Posterior cingulate gyrus (tissue), 11 donors: ENCODE measurements at regions not wholly inside any gene's neighbourhood (a gene's known extent, or its start where the extent isn't known, plus 50 kb on each side); places are given as distances from the start of the nearest gene placed in this dataset.
"Not testable (repeated sequence)": the region's sequence is repeated elsewhere in the genome, so short reads cannot be mapped to it uniquely, and the experiment has no call there.

Experiments used
- DNase-seq, 10 donors: peaks; one replicate each; pipeline versions ENCODE4 v3.0.0 to v3.0.0-alpha.2; 2020 to 2021; ENCODE audit warnings: mixed read lengths in 3 of 10
- intact Hi-C: fragments of 100-400 bp; cut with DNase I; formaldehyde crosslinking; loops from one replicate; pipeline ENCODE4 v1.15.1; 2023

DNA sequence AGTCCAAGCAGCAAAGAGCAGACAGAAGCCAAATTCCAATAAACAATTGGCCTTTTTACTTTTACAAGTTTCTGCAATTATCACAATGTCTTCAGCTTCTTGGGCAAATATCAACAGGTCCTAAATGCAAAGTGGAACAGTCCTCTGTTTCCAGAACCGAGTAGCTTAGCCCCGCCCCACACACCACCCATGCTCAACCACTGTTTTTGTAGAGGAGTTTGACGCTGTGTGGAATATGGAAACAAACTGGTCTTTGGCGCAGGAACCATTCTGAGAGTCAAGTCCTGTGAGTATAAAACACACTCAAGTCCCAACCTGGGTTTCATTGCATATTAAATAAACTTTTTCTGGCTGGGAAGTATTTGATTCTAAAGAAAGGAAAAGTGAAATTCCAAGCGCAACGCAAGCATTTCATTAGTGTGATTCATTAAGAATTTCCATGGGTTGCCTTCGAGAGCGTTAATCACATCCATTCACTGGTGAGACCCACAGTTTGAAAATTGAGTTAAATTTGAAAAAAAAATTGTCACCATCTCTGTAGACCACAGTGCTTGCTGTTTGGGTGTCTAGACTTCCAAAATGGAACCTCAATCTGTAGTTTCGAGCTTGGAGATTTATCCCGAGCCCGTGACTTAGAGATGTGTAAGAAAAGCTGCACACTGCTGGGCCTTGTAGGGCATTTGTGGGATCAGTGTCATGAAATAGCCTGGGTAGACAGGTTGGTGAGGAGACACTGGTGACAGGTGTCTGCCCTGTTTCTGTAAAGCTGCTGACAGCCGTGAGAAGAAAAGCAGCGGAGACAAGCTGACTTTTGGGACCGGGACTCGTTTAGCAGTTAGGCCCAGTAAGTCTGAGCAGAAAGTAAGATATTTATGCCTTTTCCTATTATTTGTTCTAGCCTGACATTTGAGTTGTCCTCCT lies 96.1 kb downstream of the DAD1 start:
- DNase-seq = no peak
- intact Hi-C loops = no loop called here

DNA sequence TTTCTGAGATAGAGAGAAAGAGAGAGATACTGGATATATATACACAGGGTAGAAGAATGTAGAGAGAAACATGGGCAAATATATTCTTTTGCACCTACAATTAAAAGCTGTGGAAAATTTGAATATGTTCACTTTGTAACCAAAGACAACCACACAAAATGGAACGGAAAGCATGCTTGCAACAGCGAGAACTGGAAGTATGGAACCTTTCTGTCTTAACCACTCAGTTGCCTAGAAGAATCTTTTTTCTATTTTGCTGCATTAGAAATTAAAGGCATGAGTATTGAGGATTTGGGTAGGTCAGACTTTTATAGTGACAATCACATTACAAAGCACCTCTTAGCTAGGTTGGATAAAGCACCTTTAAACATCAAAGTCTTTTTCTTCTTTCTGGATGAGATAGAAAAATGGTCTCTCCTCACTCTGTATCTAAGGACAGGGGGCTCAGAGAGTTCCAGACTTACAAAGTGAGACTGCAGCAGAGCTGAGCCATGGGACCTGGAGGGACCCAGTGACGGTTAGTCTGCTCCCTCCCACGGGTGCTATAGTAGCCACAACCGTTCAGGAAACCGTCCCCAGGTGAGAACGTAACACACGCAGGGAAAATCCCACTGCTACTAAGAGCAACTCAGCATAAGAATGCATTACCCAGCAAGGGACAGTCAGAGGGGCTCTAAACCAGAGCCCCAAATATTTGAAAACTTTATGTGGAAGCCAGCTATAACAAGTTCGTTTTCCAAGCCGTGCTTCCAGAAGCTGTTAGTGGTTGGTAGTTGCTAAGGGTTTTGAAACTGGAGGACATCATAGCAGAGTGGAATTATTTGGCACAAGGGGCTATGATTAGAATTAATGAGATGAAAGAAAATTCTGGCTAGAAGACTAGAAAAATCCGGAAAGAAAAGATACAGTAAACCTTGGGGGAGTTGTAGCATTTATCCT lies 97.1 kb downstream of the DAD1 start:
- intact Hi-C loops = no loop called here
- no peak for DNase-seq

DNA sequence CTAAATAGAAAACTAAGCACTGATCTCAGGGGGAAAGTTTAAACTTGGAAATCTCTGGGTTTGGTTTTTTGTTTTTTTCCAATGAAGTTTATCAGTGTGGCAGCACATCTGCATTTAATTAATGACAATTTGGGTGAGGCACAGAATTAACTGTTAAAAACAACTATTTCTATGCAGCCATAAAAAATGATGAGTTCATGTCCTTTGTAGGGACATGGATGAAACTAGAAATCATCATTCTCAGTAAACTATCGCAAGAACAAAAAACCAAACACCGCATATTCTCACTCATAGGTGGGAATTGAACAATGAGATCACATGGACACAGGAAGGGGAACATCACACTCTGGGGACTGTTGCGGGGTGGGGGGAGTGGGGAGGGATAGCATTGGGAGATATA lies 98.0 kb downstream of the DAD1 start:
- DNase-seq, intact Hi-C loops: not testable (repeated sequence)

- intact Hi-C loops = no loop called here
- DNase-seq = no peak
These were observed 98.8 kb downstream of the DAD1 start for GRCh38 chr14:22489957-22490950.

DNA sequence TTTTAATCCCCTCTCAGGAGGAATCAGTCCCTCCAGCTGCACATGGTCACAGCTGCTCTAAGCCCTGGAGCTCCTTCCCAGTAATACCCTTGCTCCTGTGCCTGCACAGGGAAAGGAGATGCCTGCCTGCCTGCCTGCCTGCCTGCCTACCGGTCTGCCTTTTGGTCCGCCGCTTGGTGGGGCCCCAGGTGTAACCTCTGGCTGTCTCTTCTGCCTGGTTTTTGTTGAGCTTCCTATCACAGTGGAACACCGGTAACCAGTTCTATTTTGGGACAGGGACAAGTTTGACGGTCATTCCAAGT lies 99.8 kb downstream of the DAD1 start:
- intact Hi-C loops = no loop called here
- DNase-seq = no peak

DNA sequence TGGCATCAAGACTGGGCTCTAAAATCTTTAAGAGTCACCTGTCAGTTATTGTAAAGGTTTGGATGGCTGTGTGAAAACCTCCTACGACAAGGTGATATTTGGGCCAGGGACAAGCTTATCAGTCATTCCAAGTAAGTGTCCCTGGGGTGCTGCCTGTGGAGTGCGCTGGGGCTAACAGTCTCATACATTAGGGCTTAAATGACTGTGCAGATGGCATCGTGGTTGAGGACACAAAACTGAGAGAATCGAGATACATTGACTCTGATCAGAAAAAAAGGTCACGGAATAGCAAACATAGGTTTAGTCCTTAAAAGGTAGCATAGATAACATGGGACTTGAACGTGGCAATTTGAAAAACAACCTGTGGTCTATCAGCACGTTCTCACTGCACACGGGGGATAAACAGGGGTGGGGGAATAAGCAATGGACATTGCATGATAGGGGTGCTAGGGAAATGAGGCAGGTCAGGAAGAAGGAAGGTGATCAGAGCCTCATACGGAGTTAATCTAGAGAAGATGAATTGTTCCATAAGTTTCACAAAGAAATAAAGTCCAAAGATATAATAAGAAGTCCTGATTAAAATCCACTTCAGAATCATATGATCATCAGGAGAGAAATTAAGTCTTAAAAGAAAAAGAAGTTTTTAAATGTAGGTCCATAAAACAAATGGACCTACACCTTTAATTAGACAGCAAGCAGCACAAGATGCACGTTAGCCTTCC lies 100.3 kb downstream of the DAD1 start:
- intact Hi-C loops = no loop called here
- no peak for DNase-seq

DNA sequence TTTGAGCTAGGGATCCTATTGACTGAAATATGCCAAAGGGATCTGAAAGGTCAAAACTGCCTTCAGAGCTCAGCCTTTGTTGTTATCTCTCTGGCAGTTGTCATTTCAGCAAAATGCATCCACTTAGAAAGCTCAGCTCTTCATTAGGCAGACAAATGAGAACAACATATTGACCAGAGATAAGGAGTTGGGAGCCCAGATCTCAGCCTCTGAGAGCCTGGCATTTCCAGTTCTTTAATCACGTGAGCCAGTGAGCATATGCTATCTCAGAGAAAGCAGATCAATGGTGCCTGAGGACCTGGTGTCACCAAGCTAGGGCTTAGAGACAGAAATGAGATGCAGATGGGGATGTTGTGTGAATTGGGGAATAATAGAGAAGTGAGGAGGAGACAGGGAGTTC lies 101.1 kb downstream of the DAD1 start:
- intact Hi-C loops = no loop called here
- DNase-seq = no peak

GRCh38 chr14:22487401-22487800 lies 101.6 kb downstream of the DAD1 start:
- intact Hi-C loops = no loop called here
- no peak for DNase-seq

DNA sequence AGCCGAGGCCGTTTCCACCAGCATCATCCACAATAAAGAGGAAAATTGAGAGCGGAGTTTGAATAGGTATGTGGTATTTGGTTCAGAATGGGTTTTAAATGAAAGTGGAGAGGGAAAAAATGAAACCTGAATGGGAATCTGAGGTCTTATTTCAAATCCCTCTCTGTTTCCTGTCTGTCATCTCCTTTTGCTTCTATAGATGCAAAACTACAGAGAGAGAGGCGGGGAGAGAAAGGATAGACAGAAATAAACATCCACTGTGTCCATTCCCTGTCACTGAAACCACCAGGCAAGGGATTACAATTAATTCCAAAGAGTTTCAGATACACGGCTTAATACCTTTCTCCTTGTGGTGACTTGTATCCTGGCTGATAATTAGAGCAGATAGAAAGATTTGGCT lies 102.3 kb downstream of the DAD1 start:
- DNase-seq = no peak
- intact Hi-C loops = no loop called here

DNA sequence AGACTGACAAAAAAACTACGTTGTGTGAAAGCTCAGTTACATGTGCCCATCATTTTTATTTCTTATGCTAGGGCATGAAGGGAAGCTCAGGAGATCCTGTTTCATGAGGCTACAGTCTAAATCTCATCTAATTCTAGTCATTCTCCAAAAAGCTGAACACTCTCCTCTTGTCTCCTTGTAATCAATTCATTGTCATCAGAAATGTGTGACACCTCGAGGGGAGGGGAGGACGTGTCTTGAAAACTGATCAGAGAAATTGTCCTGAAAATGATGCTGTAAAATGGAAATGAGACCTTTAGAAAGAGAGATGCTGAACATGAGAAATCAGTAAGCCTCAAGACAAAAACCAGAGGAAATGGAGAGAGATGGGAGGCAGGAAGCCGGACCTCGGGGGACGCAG lies 103.4 kb downstream of the DAD1 start:
- intact Hi-C loops = no loop called here
- DNase-seq = no peak

DNA sequence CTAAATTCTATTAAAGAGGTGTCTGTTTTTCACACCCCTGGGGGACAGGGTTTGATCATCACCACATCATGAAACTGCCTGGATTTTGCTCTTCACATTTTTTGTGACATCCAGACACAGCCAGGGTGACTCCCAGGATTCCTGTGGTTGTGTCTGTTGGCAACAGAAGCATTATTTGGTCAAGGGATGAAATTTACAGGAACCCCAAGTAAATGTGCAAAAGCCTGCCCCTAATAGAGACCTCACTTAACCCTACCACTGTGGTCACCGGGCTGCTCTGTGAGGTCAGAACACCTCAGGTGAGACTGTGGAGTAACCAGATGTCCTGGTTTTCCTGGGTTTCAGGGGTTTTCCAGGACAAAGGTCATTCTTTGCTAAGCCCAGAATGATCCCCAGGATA lies 103.8 kb downstream of the DAD1 start:
- no peak for DNase-seq
- intact Hi-C loops = no loop called here

DNA sequence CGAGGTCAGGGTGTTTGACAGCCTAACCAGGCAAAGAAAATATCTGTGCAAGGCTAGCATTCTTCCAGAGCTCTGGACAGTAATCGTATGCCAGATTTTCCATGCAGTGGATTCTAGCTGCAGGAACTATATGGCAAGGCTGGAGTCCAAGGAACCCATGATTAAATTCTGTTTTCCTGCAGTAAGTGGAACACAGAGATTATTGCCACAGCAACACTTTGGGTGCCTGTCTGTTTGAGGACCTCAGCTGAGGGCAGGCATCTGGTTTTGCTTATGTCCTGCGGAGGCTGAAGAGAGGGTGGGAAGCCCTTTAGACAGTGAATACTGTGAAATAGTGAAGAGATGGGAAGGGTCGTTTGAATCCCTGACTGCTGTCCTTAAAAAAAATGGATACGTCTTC lies 104.4 kb downstream of the DAD1 start:
- intact Hi-C loops = no loop called here
- DNase-seq = no peak

- intact Hi-C loops = no loop called here
- no peak for DNase-seq
These were observed 105.0 kb downstream of the DAD1 start for GRCh38 chr14:22483863-22484593.

- intact Hi-C loops = no loop called here
- no peak for DNase-seq
These were observed 106.1 kb downstream of the DAD1 start for GRCh38 chr14:22482782-22483553.

GRCh38 chr14:22482085-22482694 lies 106.8 kb downstream of the DAD1 start:
- intact Hi-C loops = no loop called here
- DNase-seq = no peak

DNA sequence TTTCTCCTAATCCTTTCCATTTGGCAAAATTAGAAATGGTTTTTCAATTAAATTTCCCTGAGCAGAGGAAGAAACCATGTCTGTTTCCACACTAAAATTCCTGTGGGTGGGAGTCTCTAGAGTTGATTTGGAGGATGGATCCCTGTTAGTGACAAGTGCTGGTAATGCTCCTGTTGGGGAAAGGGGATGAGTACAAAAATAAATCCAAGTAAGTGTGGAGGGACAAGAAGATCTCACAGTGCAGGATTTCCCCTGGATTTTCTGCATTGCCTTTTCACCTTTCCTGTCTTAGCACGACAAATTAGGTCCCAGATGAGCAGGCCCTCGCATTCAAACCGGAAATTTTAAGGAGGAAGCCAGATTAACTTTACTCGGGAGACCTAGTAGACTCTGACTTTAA lies 107.5 kb downstream of the DAD1 start:
- no peak for DNase-seq
- intact Hi-C loops = no loop called here

- intact Hi-C loops = no loop called here
- no peak for DNase-seq
These were observed 109.1 kb downstream of the DAD1 start for GRCh38 chr14:22479776-22480464.
